ENCODE measurements at regions not wholly inside any gene's neighbourhood (a gene's known extent, or its start where the extent isn't known, plus 50 kb on each side); places are given as distances from the start of the nearest gene placed in this dataset.

DNA sequence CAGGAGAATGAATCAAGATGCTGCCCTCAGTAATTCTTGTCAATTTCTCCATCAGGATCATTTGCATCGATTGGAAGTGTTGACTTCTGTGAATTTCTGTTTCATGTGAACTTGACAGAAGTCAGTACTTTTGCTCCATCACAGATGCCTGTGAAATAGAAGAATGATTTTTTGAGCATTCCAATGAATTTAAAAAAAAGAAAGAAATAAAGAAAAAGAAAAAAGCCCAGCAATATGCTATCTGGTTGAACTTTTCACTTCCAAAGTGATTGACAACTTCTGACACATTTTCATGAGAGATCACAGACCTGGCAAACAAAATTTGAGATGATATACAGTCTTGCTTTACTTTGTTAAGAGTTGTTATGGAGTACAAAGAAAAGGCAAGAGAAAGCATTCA lies 175.3 kb downstream of the RWDD3 start:
- BruUV-seq (replicated peaks): no TSS peak
- POLR2A ChIA-PET (ENCODE audit: unreplicated experiment): no interaction called here
- CTCF ChIA-PET: no interaction called here

DNA sequence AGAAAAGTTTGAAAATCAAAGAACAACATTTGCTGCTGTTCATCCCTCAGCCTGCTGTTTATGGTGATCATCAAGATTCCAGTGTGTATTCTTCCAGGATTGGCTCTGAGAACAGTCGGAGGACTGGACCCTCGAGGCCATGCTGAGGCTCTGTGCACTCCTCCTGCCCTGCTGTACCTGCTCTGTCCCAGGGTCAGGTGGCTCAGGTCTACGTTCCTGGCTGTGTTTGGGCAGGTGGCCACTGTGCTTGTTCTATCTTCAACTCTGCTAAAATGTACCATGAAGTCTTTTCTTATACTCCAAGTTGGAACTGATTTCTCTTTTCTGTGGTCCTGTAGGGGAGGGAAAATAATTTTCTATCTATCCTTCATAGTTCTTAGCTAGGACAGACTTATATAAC lies 175.9 kb downstream of the RWDD3 start:
- no peaks in the 10 kb centered on the region for H3K79me2 ChIP-seq (ENCODE audit: low read depth)
- no peaks in the 10 kb centered on the region for H3K36me3 ChIP-seq (ENCODE audit: low read depth)
- H3K27me3 ChIP-seq (ENCODE audit: insufficient read depth, low read depth): peaks cover 29% of the 10 kb centered on the region
- no peak overlapping the region for H2AFZ ChIP-seq
- no peaks in the 10 kb centered on the region for H3K4me1 ChIP-seq (replicated peaks; ENCODE audit: insufficient read depth)
- ChIA-PET POLR2A (ENCODE audit: unreplicated experiment) (no interaction called here), CTCF (no interaction called here)
- no peak for TF ChIP-seq EZH2 (IDR thresholded peaks at IDR 0.05; ENCODE audit: low read depth)
- TF ChIP-seq, protein P1, sequence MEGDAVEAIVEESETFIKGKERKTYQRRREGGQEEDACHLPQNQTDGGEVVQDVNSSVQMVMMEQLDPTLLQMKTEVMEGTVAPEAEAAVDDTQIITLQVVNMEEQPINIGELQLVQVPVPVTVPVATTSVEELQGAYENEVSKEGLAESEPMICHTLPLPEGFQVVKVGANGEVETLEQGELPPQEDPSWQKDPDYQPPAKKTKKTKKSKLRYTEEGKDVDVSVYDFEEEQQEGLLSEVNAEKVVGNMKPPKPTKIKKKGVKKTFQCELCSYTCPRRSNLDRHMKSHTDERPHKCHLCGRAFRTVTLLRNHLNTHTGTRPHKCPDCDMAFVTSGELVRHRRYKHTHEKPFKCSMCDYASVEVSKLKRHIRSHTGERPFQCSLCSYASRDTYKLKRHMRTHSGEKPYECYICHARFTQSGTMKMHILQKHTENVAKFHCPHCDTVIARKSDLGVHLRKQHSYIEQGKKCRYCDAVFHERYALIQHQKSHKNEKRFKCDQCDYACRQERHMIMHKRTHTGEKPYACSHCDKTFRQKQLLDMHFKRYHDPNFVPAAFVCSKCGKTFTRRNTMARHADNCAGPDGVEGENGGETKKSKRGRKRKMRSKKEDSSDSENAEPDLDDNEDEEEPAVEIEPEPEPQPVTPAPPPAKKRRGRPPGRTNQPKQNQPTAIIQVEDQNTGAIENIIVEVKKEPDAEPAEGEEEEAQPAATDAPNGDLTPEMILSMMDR (conservative IDR thresholded peaks at IDR 0.05): no peak
- H3F3A ChIP-seq (ENCODE audit: insufficient read depth, low read depth): no peaks in the 10 kb centered on the region
- no peak overlapping the region for H3K27ac ChIP-seq
- H3K4me3 ChIP-seq: no peak overlapping the region
- no peak for DNase-seq
- no peak overlapping the region for H3K4me2 ChIP-seq
- H3K9me2 ChIP-seq (ENCODE audit: insufficient read depth): no peaks in the 10 kb centered on the region
- intact Hi-C loops (cut with micrococcal nuclease; ENCODE audit: unreplicated experiment): no loop called here
- H3K9me3 ChIP-seq (ENCODE audit: insufficient read depth, low read depth): no peaks in the 10 kb centered on the region
- no TSS peak for BruUV-seq (replicated peaks)
- no peaks in the 10 kb centered on the region for H4K20me1 ChIP-seq (ENCODE audit: insufficient read depth)

More for the DNA sequence above, 175.3 kb downstream of the RWDD3 start:
- Histone ChIP-seq H3K27me3 (ENCODE audit: insufficient read depth, low read depth) (peaks cover 25% of the 10 kb centered on the region), H3F3A (ENCODE audit: insufficient read depth, low read depth) (no peaks in the 10 kb centered on the region), H3K4me3 (no peak overlapping the region), H3K27ac (no peak overlapping the region), H3K9me2 (ENCODE audit: insufficient read depth) (no peaks in the 10 kb centered on the region), H3K4me1 (replicated peaks; ENCODE audit: insufficient read depth) (no peaks in the 10 kb centered on the region), H4K20me1 (ENCODE audit: insufficient read depth) (no peaks in the 10 kb centered on the region), H3K79me2 (ENCODE audit: low read depth) (no peaks in the 10 kb centered on the region), H3K36me3 (ENCODE audit: low read depth) (no peaks in the 10 kb centered on the region), H3K9me3 (ENCODE audit: insufficient read depth, low read depth) (no peaks in the 10 kb centered on the region), H3K4me2 (no peak overlapping the region), H2AFZ (no peak overlapping the region)
- intact Hi-C loops (cut with micrococcal nuclease; ENCODE audit: unreplicated experiment): no loop called here
- DNase-seq: no peak
- TF ChIP-seq, protein P1 (conservative IDR thresholded peaks at IDR 0.05): no peak
- TF ChIP-seq EZH2 (IDR thresholded peaks at IDR 0.05; ENCODE audit: low read depth): no peak

DNA sequence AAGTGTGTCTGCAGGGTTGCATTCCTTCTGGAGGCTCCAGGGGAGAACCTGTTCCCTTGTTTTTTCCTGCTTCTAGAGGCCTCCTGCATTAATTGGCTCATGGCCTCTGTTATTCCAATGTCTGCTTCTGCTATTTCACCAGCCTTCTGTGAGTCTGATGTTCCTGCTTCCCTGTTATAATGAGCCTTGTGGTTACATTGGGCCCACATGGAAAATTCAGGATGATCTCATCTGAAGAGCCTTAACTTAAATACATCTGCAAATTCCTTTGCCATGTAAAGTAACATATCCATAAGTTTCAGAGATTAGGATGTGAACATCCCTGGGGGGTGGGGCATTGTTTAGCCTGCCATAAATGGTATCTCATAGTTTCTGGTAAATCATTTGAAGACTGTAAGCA lies 181.1 kb downstream of the RWDD3 start:
- no peak for DNase-seq

More for the DNA sequence above, 181.1 kb downstream of the RWDD3 start:
- ChIA-PET POLR2A (ENCODE audit: unreplicated experiment) (no interaction called here), CTCF (no interaction called here)
- no peak overlapping the region for H3K27ac ChIP-seq
- no TSS peak for BruUV-seq (replicated peaks)
- no peak overlapping the region for H3K4me2 ChIP-seq
- H3K9me3 ChIP-seq (ENCODE audit: insufficient read depth, low read depth): no peaks in the 10 kb centered on the region
- no peak overlapping the region for H3K4me3 ChIP-seq
- no peaks in the 10 kb centered on the region for H3F3A ChIP-seq (ENCODE audit: insufficient read depth, low read depth)
- no peaks in the 10 kb centered on the region for H3K4me1 ChIP-seq (replicated peaks; ENCODE audit: insufficient read depth)
- H3K27me3 ChIP-seq (ENCODE audit: insufficient read depth, low read depth): peaks cover 31% of the 10 kb centered on the region
- H2AFZ ChIP-seq: no peak overlapping the region
- no peaks in the 10 kb centered on the region for H3K9me2 ChIP-seq (ENCODE audit: insufficient read depth)
- H3K79me2 ChIP-seq (ENCODE audit: low read depth): no peaks in the 10 kb centered on the region
- no peak for TF ChIP-seq EZH2 (IDR thresholded peaks at IDR 0.05; ENCODE audit: low read depth)
- TF ChIP-seq, protein P1 (conservative IDR thresholded peaks at IDR 0.05): no peak
- no peaks in the 10 kb centered on the region for H3K36me3 ChIP-seq (ENCODE audit: low read depth)
- H4K20me1 ChIP-seq (ENCODE audit: insufficient read depth): no peaks in the 10 kb centered on the region
- intact Hi-C loops (cut with micrococcal nuclease; ENCODE audit: unreplicated experiment): no loop called here

All from PC-9 (cell line).